Adrenal gland (tissue), 5 donors: ENCODE measurements at regions not wholly inside any gene's neighbourhood (a gene's known extent, or its start where the extent isn't known, plus 50 kb on each side); places are given as distances from the start of the nearest gene placed in this dataset.

ENCODE experiments used
- CTCF ChIP-seq, 6 experiments: fragments of 450-650 bp in 4 of 6; fragments of 200-600 bp in 2 of 6; sonication (generic) in 1 of 6; IDR thresholded peaks; 1 replicate in 5 of 6; 2 replicates in 1 of 6; pipeline versions ENCODE4 v1.5.1 to v1.8.0; 2016 to 2021; ENCODE audit warnings: antibody characterized with exemption in 6 of 6, mild to moderate bottlenecking in 2 of 6, moderate library complexity in 1 of 6
- POLR2A ChIP-seq, 2 donors: fragments of 450-650 bp; IDR thresholded peaks; one replicate each; pipeline ENCODE4 v1.6.1; 2017; ENCODE audit warnings: antibody characterized with exemption in 2 of 2, mild to moderate bottlenecking in 2 of 2, moderate library complexity in 1 of 2
- donor health status: DM: no; HTN: no; CAD: no.

GRCh38 chr1:234536741-234537140, 57.8 kb upstream of the TARBP1 start:
- TF ChIP-seq POLR2A (IDR thresholded peaks at IDR 0.05) (no peak), CTCF (IDR thresholded peaks at IDR 0.05) (no peak)
